ENCODE measurements at regions not wholly inside any gene's neighbourhood (a gene's known extent, or its start where the extent isn't known, plus 50 kb on each side); places are given as distances from the start of the nearest gene placed in this dataset.

GRCh38 chr1:29903548-29904166, 667.3 kb downstream of the PTPRU start:
- no peak for DNase-seq

DNA sequence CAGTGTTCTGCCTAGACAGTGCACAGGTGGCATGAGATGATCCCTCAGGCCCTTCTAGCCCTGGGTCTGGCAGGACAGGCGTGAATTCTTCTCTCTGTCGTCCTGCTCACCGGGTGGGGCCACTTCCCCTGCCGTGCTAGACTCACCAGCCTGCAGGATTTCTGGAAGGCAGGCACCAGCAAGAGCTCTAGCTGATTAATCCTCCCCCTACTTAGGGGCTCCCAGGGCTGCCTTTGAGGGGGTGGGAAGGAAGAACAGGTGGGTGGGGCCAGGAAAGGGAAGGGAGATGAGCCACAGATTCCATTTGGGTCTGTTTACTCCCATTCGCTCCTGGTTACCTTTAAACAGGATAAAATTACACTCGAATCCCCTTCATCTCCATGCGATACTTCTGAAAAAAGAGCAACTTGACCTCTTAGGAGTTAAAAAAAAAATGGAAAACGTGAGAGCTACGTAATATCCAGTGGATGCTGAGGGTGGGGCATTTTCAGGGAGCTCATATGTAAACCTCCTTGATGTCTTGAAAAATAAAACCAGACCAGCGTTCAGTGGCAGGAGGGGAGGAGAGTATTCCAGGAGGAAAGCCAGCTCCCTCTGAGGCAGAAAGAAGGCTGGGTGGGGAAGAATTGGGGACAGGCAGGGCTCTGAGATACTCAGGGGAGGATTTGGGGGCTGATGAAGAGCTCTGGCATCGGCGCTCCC, 665.5 kb downstream of the PTPRU start:
- DNase-seq, result no peak

- no peak for DNase-seq
Observed at GRCh38 chr1:29900712-29901111, 664.4 kb downstream of the PTPRU start.

GRCh38 chr1:29900104-29900679, 663.9 kb downstream of the PTPRU start:
- DNase-seq, result no peak

- DNase-seq, result no peak
Observed at GRCh38 chr1:29896791-29897714, 660.7 kb downstream of the PTPRU start.

GRCh38 chr1:29896300-29896699, 660.0 kb downstream of the PTPRU start:
- no peak for DNase-seq

GRCh38 chr1:29895201-29895600, 658.9 kb downstream of the PTPRU start:
- DNase-seq, result no peak

DNA sequence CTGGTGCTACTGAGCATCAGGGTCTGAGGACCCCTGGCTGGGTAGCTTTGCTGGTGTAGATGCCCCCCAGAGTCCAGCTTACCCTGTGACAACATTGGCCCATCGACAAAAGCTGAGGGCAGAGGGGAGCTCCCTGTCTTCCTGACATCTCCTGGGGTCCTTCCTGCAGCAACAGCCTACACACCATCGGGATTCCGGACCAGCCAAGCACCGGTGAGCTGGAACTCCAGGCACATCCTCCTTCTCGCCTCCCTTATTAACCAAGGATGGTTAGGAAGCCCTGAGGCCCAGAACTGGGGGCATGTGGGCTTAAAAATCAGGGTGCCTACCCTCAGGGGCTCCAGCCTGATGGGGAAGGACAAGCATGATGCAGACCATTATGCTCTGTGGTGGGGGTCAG, 658.0 kb downstream of the PTPRU start:
- DNase-seq, result no peak

DNA sequence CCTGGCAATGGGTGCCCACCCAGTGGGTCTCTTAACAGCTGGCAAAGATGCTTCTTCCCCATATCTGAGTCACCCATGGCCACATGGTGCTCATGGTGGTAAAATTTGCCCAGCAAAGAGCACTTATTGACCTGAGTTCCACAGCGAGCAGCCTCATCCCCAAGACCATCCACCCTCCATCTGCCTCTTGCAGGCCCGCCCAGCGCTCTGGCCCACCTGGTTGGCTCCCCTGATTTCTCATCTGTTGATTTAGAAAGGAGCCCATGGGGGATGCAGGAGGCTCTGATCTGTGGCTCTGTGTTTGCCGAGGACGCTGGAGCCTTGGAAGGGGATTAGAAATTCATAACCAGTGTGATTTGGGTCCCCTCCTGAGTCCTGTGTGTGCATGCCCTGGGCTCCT, 657.5 kb downstream of the PTPRU start:
- DNase-seq, result no peak

- DNase-seq, result no peak
Observed at GRCh38 chr1:29893046-29893723, 656.9 kb downstream of the PTPRU start.

- DNase-seq, result no peak
Observed at GRCh38 chr1:29892247-29892646, 655.9 kb downstream of the PTPRU start.

- no peak for DNase-seq
Observed at GRCh38 chr1:29890201-29890959, 654.1 kb downstream of the PTPRU start.

- DNase-seq, result no peak
Observed at GRCh38 chr1:29889776-29890175, 653.5 kb downstream of the PTPRU start.

DNA sequence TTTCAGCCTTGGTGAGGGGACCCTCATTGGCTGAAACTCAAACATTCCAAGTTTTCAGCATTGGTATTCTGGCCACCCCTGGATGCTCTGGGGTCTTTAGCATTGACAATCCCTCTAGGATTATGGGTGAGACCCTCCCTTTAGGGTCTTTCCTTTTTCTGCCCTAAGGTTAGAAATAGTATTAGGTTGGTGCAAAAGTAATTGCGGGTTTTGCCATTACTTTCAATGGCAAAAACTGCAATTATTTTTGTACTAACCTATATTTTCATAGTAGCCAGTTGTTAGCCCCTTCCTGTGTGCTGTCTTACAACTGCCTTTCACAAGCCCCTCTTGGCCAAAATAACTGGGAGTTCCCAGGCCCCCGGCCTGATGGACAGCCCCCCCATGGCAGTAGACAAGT, 648.4 kb downstream of the PTPRU start:
- DNase-seq, result no peak

DNA sequence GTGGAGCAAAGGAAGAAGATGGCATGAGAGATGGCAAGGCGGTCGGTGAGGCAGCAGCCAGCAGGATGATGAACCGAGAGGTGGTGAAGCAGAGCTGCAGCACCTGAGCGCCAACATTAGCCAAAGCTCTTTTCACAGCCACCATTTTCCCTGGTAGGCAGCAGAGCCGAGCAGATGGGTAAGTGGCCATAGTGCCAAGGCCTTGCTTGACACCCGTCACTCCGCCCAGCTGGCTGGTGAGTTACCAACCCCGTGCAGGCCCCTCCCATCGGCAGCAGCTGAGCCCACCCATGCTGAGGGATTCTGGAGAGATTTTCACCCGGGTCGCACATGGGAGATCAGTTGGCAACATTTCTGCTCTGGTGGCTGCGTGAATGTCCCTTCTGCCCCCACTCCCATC, 647.7 kb downstream of the PTPRU start:
- DNase-seq, result no peak

DNA sequence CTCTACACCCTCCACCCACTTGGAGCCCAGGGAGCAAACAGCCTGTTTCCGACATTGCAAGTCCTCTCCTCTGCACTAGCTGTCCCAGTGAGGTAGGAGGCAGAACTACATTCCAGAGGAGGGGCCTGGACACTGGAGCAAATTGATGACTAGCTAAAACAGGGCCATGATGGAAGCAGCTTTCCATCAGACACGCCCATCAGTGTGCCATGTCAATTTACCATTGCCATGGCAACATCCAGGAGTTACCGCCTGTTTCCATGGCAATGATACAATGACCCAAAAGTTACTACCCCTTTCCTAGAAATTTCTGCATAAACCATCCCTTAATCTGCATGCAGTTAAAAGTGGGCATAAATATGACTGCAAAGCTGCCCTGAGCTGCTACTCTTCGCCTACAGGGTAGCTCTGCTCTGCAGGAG, 647.1 kb downstream of the PTPRU start:
- DNase-seq, result no peak

GRCh38 chr1:29880556-29880955, 644.2 kb downstream of the PTPRU start:
- DNase-seq, result no peak

- DNase-seq, result no peak
Observed at GRCh38 chr1:29879217-29879616, 642.9 kb downstream of the PTPRU start.

DNA sequence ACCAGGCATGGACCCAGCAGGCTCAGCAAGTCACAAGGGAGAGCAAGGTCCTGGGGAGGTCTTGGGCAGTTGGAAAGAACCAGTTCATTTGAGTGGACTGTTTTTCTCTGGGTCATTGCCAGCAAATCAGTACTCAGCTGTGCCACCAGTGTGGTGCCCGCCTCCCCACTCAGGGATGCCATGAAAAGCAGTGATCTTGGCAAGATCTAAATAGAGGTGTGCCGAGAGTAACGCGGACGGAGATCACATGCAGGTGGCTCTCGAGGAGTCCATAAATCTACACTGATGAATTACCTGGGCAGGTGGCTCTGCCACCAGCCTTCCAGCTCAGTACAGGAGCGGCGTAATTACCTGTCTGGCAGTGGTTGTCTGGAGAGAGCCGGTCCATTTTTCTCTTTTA, 642.2 kb downstream of the PTPRU start:
- DNase-seq, result no peak

DNA sequence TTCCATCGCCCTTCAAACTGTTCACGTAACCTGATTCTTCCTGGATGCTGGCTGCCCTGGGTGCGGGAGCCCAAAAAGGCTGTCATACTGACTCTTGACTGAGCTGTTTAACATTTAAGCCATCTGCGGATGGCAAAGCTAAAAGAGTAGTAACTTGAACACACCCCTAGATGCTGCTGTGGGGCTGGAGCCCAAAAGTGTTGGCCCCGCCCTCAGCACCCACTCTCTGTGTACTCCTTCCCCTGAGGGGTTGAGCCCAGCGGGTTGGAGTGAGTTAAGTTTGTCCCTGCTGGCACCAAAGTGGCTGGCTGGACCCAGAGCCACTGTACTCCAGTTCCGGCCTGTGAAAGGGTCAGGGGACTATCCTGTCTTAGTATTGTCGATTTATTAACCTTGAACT, 640.6 kb downstream of the PTPRU start:
- no peak for DNase-seq

- no peak for DNase-seq
Observed at GRCh38 chr1:29876441-29876840, 640.1 kb downstream of the PTPRU start.

- no peak for DNase-seq
Observed at GRCh38 chr1:29875557-29876028, 639.3 kb downstream of the PTPRU start.

Data from CD4-positive, alpha-beta T cell treated with Interleukin-21 for 1 hour (primary cell).